ENCODE measurements at regions not wholly inside any gene's neighbourhood (a gene's known extent, or its start where the extent isn't known, plus 50 kb on each side); places are given as distances from the start of the nearest gene placed in this dataset.
A peak's percentile ranks its signal among the peaks of the same experiment; 100 is the strongest.

- intact Hi-C loops (cut with DNase I): no loop called here
- H3K9me3 ChIP-seq: no peaks in the 10 kb centered on the region
- 85 to 87% (median 85%) methylated on average over 9 of the region's 9 CpGs for WGBS, 3 donors
- ATAC-seq (no peak), DNase-seq (no peak)
- no peak overlapping the region for H3K27ac ChIP-seq
- TF ChIP-seq CTCF (IDR thresholded peaks at IDR 0.05): no peak
- no peak overlapping the region for H3K4me3 ChIP-seq
- H3K27me3 ChIP-seq (ENCODE audit: insufficient read depth in 3 of 3, low read length in 2 of 3): no peaks in the 10 kb centered on the region
- H3K36me3 ChIP-seq (ENCODE audit: insufficient read depth in 1 of 2, low read depth in 1 of 2): no peaks in the 10 kb centered on the region
- no peaks in the 10 kb centered on the region for H3K4me1 ChIP-seq
These were observed 213.2 kb downstream of the LY86 start for GRCh38 chr6:6801635-6802218.

DNA sequence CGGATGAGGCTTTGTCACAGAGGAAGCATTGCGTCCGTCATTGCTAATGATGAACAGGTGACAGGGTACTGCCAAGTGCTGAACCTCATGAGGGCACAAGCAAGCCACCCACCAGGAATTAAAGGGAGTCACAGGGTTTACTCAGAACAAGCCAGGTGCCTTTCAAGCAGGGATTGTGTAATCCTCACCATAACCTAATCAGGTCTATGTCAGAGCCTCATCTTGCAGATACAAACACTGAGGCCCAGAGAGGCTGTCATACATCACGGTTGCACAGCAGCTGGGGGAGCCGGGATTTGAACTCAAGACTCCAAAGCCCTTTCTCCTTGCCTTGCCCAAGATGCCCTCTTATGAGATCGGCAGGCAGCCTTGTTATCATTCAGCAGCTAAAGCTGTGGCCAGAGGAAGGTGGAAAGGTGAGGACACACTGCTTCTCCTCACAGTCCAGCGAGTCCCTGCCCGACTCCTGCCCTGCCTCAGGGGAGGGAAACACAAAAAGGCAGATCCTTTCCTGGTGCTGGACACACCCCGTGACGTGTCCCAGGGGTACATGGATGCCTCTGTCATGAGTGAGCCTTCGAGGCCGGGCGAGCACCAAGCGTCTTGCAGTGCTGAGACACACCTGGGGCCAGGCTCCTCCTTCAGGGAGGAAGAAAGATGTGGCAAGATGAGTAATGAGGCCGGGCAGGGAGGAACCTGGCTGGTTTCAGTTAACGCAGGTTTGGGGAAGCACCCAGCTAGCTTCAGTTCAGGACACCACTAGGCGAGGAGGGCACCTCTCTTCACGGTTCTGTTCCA, 214.9 kb downstream of the LY86 start:
- WGBS, 3 donors: 88 to 90% (median 88%) methylated on average over 18 of the region's 18 CpGs
- H3K4me1 ChIP-seq: no peaks in the 10 kb centered on the region
- intact Hi-C loops (cut with DNase I): no loop called here
- no peaks in the 10 kb centered on the region for H3K27me3 ChIP-seq (ENCODE audit: insufficient read depth in 3 of 3, low read length in 2 of 3)
- DNase-seq (no peak), ATAC-seq (no peak)
- TF ChIP-seq CTCF (IDR thresholded peaks at IDR 0.05): no peak
- H3K27ac ChIP-seq: no peak overlapping the region
- H3K4me3 ChIP-seq: no peak overlapping the region
- no peaks in the 10 kb centered on the region for H3K36me3 ChIP-seq (ENCODE audit: insufficient read depth in 1 of 2, low read depth in 1 of 2)
- no peaks in the 10 kb centered on the region for H3K9me3 ChIP-seq

DNA sequence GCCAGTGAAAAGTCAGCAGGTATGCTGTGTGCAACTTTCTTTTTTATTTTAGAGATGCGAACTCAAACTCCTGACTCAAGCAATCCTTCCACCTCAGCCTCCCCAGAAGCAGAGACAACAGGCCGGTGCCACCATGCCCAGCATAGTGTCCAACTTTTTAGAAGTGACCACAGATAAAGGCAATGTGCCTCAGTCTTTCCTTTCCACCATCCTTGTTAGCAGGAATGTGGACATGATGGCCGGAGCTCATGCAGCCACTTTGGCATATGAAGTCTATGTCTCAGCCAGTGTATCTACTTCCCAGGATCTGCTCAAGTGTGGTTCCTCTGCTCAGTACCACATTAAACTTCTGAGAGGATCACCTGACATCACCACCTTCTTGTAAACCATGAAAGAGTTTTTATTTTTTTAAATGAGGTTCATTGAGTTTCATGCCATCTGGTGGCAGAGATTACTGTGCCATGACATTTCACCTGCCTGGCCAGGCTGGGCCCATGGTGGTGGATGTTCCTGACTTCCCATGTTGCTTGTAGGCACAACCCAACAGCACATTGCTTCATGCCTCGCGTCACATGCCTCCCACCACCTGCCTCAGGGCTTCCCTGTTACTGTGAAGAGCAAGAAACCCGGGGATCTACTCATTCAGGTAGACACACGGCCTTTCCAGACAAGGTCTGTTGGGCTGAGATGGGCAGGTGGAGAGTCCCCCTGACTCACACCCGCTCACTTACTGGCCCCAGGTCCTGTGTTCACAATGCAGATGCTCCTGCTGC, 216.5 kb downstream of the LY86 start:
- no peak for TF ChIP-seq CTCF (IDR thresholded peaks at IDR 0.05)
- no peak for ATAC-seq
- DNase-seq: no peak
- intact Hi-C loops (cut with DNase I): loop anchor here in 1 of 2 donors (5.0 kb wide), 1 partner anchor 38 kb away; no protein-coding TSS in a partner anchor
- Histone ChIP-seq H3K27ac (no peak overlapping the region), H3K4me3 (no peak overlapping the region), H3K27me3 (ENCODE audit: insufficient read depth in 3 of 3, low read length in 2 of 3) (no peaks in the 10 kb centered on the region), H3K9me3 (no peaks in the 10 kb centered on the region), H3K4me1 (no peaks in the 10 kb centered on the region), H3K36me3 (ENCODE audit: insufficient read depth in 1 of 2, low read depth in 1 of 2) (no peaks in the 10 kb centered on the region)
- WGBS, 3 donors: 89 to 94% (median 91%) methylated on average over 8 of the region's 8 CpGs

- Histone ChIP-seq H3K9me3 (no peaks in the 10 kb centered on the region), H3K4me3 (no peak overlapping the region), H3K27me3 (ENCODE audit: insufficient read depth in 3 of 3, low read length in 2 of 3) (no peaks in the 10 kb centered on the region), H3K36me3 (ENCODE audit: insufficient read depth in 1 of 2, low read depth in 1 of 2) (no peaks in the 10 kb centered on the region), H3K27ac (no peak overlapping the region), H3K4me1 (peaks cover 13% of the 10 kb centered on the region)
- DNase-seq (no peak), ATAC-seq (peak in 2 of 4 donors; percentile 19 to 21)
- 81 to 86% (median 85%) methylated on average over 12 of the region's 12 CpGs for WGBS, 3 donors
- intact Hi-C loops (cut with DNase I): loop anchor here in 1 of 2 donors (5.0 kb wide), 1 partner anchor 40 kb away; no protein-coding TSS in a partner anchor
- TF ChIP-seq CTCF (IDR thresholded peaks at IDR 0.05): no peak
These were observed 218.5 kb downstream of the LY86 start for GRCh38 chr6:6806844-6807518.
